Activated naive CD4-positive, alpha-beta T cell treated with anti-CD3 and anti-CD28 coated beads, Interleukin-2, amount 50 U/mL, for 24 hours (primary cell): ENCODE measurements at regions not wholly inside any gene's neighbourhood (a gene's known extent, or its start where the extent isn't known, plus 50 kb on each side); places are given as distances from the start of the nearest gene placed in this dataset.

Experiments
- H3K27ac Mint-ChIP-seq: one replicate; pipeline ENCODE4 v1.8.0; 2021; ENCODE audit warnings: mild to moderate bottlenecking, mixed read lengths
- H3K27me3 Mint-ChIP-seq: one replicate; pipeline ENCODE4 v1.8.0; 2021; ENCODE audit warnings: mixed read lengths
- H3K36me3 Mint-ChIP-seq: one replicate; pipeline ENCODE4 v1.8.0; 2021; ENCODE audit warnings: mixed read lengths
- H3K4me1 Mint-ChIP-seq: one replicate; pipeline ENCODE4 v1.8.0; 2021; ENCODE audit warnings: mixed read lengths
- H3K4me3 Mint-ChIP-seq: one replicate; pipeline ENCODE4 v1.8.0; 2021; ENCODE audit warnings: mild to moderate bottlenecking, mixed read lengths
- H3K9me3 Mint-ChIP-seq: one replicate; pipeline ENCODE4 v1.8.0; 2021; ENCODE audit warnings: mixed read lengths

DNA sequence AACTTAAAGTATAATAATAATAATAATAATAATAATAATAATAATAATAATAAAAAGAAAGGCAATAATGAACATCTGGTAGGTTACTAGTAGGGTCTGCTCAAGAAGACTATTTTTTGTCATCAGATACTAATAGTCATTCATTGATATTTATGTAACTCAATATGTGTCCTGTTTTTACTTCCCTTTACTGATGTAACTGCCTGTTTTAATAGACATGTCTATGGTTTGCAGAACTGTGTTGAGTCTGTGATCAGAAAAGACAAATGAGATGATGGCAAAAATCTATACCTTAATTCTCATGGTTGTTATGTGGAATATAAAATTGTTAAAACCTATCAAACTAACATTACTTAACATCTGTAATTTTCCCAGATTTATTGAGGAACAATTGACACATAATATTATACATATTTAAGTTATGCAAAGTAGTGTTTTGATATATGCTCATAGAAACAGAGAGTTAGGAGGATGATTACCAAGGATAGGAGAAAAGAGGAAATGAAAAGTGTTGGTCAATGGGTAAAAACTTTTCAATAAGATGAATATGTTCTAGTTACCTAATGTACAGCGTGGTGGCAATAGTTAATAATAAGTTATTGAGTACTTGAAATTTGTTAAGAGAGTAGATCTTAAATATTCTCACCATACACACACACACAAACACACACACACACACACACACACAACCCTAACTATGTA is 699.4 kb downstream of the ZPLD1 start:
- Mint-ChIP-seq H3K36me3 (no peaks in the 10 kb centered on the region), H3K9me3 (no peaks in the 10 kb centered on the region), H3K4me3 (no peak overlapping the region), H3K27ac (no peak overlapping the region), H3K4me1 (no peaks in the 10 kb centered on the region), H3K27me3 (no peaks in the 10 kb centered on the region)

DNA sequence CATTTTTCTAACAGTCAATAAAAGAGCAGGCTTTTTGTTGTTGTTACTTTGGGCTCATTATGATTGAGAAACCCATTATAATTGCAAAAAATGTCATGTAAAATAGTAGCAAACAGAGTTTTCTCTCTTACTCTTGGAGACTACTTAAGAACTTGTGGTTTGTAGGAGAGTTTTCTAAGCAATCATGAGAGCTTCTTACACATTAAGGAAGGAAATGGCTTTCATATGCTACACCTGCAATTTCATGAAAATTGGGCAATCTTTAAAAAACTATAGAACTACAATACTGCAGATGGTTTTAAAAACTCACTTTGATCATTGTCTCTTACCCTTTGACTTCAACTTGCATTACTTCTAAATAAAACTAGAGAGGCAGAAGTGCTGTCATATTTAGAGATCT is 701.8 kb downstream of the ZPLD1 start:
- Mint-ChIP-seq H3K36me3 (no peaks in the 10 kb centered on the region), H3K9me3 (no peaks in the 10 kb centered on the region), H3K27ac (no peak overlapping the region), H3K27me3 (no peaks in the 10 kb centered on the region), H3K4me1 (no peaks in the 10 kb centered on the region), H3K4me3 (no peak overlapping the region)

DNA sequence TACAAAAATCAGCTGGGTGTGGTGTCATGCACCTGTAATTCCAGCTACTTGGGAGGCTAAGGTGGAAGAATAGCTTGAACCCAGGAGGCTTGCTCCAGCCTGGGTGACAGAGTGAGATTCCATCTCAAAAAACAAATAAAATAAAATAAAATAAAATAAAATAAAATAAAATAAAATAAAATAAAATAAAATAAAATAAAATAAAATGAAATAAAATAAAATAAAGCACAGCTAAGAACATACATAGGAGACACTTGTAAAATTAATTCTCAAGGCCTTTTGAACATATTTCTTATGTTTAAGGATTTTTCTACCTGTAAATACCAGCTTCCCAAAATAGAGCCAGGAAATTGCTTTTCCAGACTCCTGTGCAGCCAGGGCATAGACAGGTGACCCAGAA is 703.0 kb downstream of the ZPLD1 start:
- Mint-ChIP-seq H3K4me3 (no peak overlapping the region), H3K27me3 (no peaks in the 10 kb centered on the region), H3K9me3 (no peaks in the 10 kb centered on the region), H3K36me3 (no peaks in the 10 kb centered on the region), H3K4me1 (no peaks in the 10 kb centered on the region), H3K27ac (no peak overlapping the region)

DNA sequence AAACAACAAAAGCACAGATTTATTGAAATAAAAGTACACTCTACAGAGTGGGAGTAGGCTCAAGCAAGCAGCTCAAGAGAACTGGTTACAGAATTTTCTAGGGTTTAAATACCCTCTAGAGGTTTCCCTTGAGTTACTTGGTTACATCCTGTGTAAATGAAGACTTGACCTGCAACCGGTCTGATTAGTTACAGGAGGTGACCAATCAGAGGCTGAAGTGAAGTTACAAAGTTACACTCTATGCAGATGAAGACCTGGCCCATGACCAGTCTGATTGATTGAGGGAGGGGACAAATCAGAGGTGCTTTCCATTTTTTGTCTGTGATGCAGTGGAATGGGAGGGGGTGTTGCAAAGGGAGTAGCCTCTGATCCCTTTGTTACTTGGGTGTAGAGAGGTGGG is 723.4 kb downstream of the ZPLD1 start:
- H3K4me1 Mint-ChIP-seq: no peaks in the 10 kb centered on the region
- no peak overlapping the region for H3K27ac Mint-ChIP-seq
- H3K9me3 Mint-ChIP-seq: no peaks in the 10 kb centered on the region
- H3K27me3 Mint-ChIP-seq: no peaks in the 10 kb centered on the region
- H3K4me3 Mint-ChIP-seq: no peak overlapping the region
- no peaks in the 10 kb centered on the region for H3K36me3 Mint-ChIP-seq

DNA sequence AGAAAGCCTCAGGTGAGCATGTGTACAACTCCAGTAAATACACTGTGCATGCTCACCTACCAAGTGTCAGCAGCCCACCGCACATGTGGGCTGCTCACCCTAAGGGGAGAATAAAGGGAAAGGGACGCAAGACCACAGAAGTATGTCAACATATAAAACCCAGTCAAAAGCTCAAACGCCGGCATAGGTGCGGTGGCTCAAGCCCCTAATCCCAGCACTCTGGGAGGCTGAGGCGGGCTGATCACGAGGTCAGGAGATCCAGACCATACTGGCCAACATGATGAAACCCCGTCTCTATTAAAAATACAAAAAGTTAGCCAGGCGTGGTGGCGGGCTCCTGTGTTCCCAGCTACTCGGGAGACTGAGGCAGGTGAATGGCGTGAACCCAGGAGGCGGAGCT is 732.1 kb downstream of the ZPLD1 start:
- no peak overlapping the region for H3K4me3 Mint-ChIP-seq
- H3K9me3 Mint-ChIP-seq: peaks cover 6% of the 10 kb centered on the region
- H3K4me1 Mint-ChIP-seq: no peaks in the 10 kb centered on the region
- H3K36me3 Mint-ChIP-seq: no peaks in the 10 kb centered on the region
- H3K27me3 Mint-ChIP-seq: peaks cover 2% of the 10 kb centered on the region
- no peak overlapping the region for H3K27ac Mint-ChIP-seq

DNA sequence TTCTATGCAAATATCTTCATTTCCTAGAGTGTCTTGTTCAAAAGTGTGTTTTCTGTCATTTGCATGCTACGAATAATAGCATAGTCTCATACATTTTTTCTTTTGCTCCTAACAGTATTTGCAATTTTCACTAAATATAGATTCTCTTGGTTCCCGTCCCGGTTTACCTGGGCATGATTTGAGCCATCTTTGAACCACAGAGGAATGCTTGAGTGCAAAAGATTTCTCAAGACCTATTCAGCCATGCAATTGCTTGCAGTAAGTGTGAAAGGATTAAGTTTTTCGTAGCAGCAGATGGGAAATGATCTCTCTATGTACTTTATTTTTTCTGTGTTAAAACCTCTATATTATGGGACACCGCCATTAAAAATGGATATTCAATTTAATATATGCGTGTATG is 733.0 kb downstream of the ZPLD1 start:
- Mint-ChIP-seq H3K27me3 (peaks cover 2% of the 10 kb centered on the region), H3K4me1 (no peaks in the 10 kb centered on the region), H3K36me3 (no peaks in the 10 kb centered on the region), H3K9me3 (peaks cover 6% of the 10 kb centered on the region), H3K27ac (no peak overlapping the region), H3K4me3 (no peak overlapping the region)

DNA sequence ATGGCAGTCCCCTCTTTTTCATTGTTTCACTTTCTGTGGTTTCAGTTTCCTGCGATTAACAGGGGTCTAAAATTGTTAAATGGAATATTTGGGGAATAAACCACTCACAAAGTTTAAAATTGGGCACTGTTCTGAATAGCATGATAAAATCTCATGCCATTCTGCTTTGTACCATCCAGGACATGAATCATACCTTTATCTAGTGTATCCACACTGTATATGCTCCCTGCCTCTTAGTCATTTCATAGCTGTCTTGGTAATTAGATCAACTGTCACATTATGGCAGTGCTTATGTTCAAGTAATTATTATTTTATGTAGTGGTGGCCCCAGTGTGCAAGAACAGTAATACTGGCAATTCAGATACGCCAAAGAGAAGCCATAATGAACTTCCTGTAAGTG is 734.5 kb downstream of the ZPLD1 start:
- no peaks in the 10 kb centered on the region for H3K4me1 Mint-ChIP-seq
- H3K4me3 Mint-ChIP-seq: no peak overlapping the region
- no peaks in the 10 kb centered on the region for H3K36me3 Mint-ChIP-seq
- H3K27ac Mint-ChIP-seq: no peak overlapping the region
- peaks cover 2% of the 10 kb centered on the region for H3K27me3 Mint-ChIP-seq
- H3K9me3 Mint-ChIP-seq: peaks cover 6% of the 10 kb centered on the region

DNA sequence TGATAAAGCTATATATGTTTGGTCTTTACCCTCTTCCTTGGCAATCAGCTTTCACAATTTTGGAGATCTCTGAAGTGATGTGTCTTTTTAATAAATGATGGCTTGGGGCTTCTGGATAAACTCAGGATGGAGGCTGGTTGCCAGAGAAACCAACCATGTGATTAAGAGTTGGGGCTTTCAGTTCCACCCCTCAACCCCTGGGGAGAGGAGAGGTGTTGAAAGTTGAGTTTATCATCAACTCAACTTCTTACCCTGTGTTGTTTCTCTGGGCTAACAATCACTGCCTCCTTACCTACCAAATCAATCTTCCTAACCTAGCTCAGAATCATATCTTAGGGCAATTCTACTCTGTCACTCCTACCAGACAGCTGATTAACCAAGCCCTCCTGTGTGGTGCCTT is 735.8 kb downstream of the ZPLD1 start:
- Mint-ChIP-seq H3K9me3 (peaks cover 6% of the 10 kb centered on the region), H3K36me3 (no peaks in the 10 kb centered on the region), H3K27ac (no peak overlapping the region), H3K27me3 (peaks cover 2% of the 10 kb centered on the region), H3K4me1 (no peaks in the 10 kb centered on the region), H3K4me3 (no peak overlapping the region)

DNA sequence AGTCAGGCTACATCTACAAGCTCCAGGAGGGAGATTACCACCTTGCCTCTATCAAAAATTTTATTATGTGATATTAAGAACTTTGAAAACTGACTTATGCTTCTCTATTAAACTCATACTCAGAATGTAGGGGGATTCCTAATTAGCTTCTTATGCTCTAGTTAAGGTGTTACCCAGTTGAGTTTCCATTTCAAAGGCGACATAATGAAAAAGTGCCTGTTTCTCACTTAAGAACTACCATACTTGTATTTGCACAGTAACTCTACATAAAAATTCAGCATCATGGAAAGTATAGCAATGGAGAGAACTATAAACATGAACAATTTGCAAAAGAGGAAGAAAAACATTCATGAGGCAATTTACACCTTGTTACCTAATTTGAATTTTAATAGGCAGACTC is 739.1 kb downstream of the ZPLD1 start:
- no peaks in the 10 kb centered on the region for H3K9me3 Mint-ChIP-seq
- H3K27me3 Mint-ChIP-seq: no peaks in the 10 kb centered on the region
- no peaks in the 10 kb centered on the region for H3K36me3 Mint-ChIP-seq
- H3K4me3 Mint-ChIP-seq: no peak overlapping the region
- no peak overlapping the region for H3K27ac Mint-ChIP-seq
- H3K4me1 Mint-ChIP-seq: no peaks in the 10 kb centered on the region

DNA sequence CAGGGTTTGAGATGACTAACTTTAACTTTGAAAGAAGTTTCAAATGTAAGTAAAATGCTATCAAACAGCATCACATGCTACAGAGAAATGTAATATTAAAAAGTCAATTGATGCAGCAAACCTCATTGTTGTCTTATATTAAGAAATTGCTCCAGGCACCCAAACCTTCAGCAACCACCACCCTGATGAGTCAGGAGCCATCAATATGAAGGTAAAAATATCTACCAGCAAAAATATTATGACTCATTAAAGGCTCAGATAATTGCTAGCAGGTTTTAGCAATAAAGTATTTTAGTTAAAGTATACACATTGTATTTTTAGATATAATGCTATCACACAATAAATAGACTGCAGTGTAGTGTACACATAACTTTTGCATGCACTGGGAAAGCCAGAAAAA is 746.3 kb downstream of the ZPLD1 start:
- Mint-ChIP-seq H3K4me1 (no peaks in the 10 kb centered on the region), H3K27ac (no peak overlapping the region), H3K36me3 (no peaks in the 10 kb centered on the region), H3K27me3 (no peaks in the 10 kb centered on the region), H3K4me3 (no peak overlapping the region), H3K9me3 (peaks cover 13% of the 10 kb centered on the region)

DNA sequence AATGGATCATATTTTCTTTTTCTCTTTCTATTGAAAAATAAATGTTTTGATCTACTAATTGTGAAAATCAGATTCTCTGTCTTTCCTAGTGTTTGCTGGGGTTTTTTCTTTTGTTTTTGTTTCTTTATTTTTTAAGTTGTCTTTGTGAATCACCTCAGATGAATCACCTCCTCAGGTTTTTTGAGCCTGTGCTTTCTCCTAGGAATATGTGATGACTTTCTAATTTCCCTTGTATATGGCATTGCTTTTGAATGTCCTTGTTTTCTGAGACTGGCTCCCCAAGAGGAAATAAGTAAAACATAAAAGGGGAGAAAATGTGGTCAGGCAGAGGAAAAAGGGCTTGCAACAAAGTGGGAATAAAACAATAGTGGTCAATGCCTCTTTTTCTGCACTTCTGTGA is 750.0 kb downstream of the ZPLD1 start:
- H3K27ac Mint-ChIP-seq: no peak overlapping the region
- no peaks in the 10 kb centered on the region for H3K27me3 Mint-ChIP-seq
- no peak overlapping the region for H3K4me3 Mint-ChIP-seq
- no peaks in the 10 kb centered on the region for H3K4me1 Mint-ChIP-seq
- H3K9me3 Mint-ChIP-seq: peaks cover 7% of the 10 kb centered on the region
- H3K36me3 Mint-ChIP-seq: no peaks in the 10 kb centered on the region

DNA sequence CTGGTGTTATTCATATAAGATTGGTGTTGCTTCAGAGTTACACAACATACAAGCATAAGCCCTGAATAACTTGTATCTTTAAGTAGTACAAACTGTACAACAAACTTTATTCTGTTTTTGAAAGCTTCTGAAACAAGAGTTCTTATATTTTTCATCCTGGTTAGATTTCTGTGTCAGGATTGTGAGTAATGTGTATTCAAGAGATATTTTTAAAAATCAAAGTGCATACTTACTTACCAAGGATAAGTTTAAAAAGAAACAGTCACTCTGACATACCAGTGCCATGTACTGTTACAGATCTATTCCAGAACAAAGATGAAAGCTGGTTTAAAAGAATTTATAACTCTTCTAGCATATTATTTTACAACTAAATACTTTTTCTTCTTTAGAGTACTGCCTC is 755.1 kb downstream of the ZPLD1 start:
- no peaks in the 10 kb centered on the region for H3K27me3 Mint-ChIP-seq
- H3K4me3 Mint-ChIP-seq: no peak overlapping the region
- no peak overlapping the region for H3K27ac Mint-ChIP-seq
- H3K36me3 Mint-ChIP-seq: no peaks in the 10 kb centered on the region
- H3K9me3 Mint-ChIP-seq: peaks cover 7% of the 10 kb centered on the region
- no peaks in the 10 kb centered on the region for H3K4me1 Mint-ChIP-seq

DNA sequence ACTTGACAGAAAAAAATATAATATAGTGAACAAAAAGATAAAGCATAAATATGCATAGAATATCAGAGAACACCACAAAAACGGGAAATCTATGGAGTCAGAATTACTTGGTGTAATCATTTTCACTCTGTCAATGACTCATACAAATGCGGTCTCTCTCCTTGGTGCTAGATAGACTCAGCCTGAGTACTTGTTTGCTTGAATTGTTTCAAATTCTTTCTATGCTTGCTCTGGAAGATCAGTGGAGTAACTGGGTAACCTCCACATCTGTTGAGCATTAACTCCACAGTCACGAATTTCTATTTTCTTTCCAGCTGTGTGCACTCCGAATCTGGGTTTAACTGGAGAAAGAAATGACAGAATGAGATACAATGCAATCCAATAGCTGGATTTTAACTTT is 760.4 kb downstream of the ZPLD1 start:
- no peaks in the 10 kb centered on the region for H3K27me3 Mint-ChIP-seq
- no peaks in the 10 kb centered on the region for H3K4me1 Mint-ChIP-seq
- H3K27ac Mint-ChIP-seq: no peak overlapping the region
- H3K36me3 Mint-ChIP-seq: no peaks in the 10 kb centered on the region
- H3K9me3 Mint-ChIP-seq: peaks cover 7% of the 10 kb centered on the region
- H3K4me3 Mint-ChIP-seq: no peak overlapping the region

DNA sequence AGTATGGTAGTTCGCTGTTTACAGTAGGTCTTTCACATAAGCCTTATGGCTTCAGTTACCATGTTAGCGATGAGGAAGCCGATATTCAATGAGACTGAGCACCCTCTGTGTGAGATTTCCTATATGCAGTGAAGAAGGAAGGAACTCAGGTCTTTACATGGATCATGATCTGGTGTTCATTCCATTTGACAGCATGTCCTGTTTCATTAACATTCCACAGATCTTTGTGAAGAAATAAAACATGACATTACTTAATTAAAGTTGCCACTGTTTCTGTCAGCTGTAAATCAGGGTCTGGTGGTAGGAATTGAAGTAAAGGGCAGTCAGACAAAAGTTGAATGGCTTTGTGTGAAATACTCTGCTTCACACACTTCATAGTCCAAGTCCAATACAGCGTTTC is 768.6 kb downstream of the ZPLD1 start:
- Mint-ChIP-seq H3K4me1 (no peaks in the 10 kb centered on the region), H3K36me3 (no peaks in the 10 kb centered on the region), H3K4me3 (no peak overlapping the region), H3K9me3 (no peaks in the 10 kb centered on the region), H3K27me3 (no peaks in the 10 kb centered on the region), H3K27ac (no peak overlapping the region)

DNA sequence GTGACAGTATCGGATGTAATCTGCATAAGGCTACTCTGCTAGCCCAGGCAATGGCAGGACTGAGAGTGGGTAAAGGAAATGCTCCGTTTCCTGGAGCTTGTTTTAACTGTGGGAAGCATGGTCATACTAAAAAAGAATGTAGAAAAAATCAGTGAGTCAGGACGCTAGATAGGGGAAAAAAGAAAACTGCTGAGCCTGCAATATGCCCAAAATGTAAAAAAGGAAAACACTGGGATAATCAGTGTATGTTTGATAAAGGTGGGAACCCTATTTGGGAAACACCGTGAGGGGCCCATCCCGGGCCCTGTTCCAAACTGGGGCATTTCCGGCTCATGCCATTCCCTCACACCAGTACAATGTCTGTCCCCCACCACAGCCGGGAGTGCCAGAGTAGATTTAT is 775.8 kb downstream of the ZPLD1 start:
- no peaks in the 10 kb centered on the region for H3K27me3 Mint-ChIP-seq
- H3K36me3 Mint-ChIP-seq: no peaks in the 10 kb centered on the region
- no peaks in the 10 kb centered on the region for H3K4me1 Mint-ChIP-seq
- H3K27ac Mint-ChIP-seq: no peak overlapping the region
- H3K9me3 Mint-ChIP-seq: no peaks in the 10 kb centered on the region
- no peak overlapping the region for H3K4me3 Mint-ChIP-seq

DNA sequence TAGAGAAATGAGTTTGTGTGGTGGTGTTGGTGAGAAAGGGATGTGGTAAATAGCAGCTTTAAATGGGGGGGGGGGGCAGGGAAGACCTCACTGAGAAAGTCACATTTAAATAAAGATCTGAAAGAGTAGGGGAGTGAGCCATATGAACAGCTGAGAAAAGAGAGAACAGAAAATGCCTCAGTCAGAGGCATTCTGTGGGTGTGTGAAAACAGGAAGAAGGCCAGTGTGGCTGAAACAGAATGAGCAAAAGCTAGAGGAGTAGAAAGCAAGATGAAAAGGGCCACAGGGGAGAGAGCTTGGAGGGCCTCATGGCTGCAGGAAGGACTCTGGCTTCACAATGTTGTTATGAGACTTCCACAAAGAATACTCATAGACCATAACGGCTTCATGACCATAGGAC is 783.3 kb downstream of the ZPLD1 start:
- Mint-ChIP-seq H3K27me3 (no peaks in the 10 kb centered on the region), H3K9me3 (no peaks in the 10 kb centered on the region), H3K27ac (no peak overlapping the region), H3K36me3 (no peaks in the 10 kb centered on the region), H3K4me3 (no peak overlapping the region), H3K4me1 (no peaks in the 10 kb centered on the region)

DNA sequence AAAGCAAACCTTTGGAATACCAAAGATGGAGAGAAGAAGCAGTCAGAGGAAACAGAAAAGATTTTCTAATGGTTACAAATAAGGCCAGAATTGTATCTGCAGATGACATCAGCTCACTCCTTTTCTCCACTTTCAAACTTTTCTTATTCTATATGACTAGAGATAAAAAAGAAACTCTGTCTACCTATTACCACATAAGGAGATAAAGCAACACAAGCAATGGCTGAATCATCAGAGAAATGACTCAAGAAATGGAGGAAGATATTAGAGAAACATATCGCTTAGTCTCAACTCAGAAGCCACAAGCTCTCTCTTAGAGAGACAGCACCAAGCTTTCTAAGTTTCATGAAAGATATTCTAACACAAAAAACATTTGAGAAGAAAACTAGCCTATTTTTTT is 784.0 kb downstream of the ZPLD1 start:
- Mint-ChIP-seq H3K36me3 (no peaks in the 10 kb centered on the region), H3K9me3 (no peaks in the 10 kb centered on the region), H3K4me1 (no peaks in the 10 kb centered on the region), H3K4me3 (no peak overlapping the region), H3K27me3 (no peaks in the 10 kb centered on the region), H3K27ac (no peak overlapping the region)
